ENCODE measurements at regions not wholly inside any gene's neighbourhood (a gene's known extent, or its start where the extent isn't known, plus 50 kb on each side); places are given as distances from the start of the nearest gene placed in this dataset.
"Not testable (repeated sequence)": the region's sequence is repeated elsewhere in the genome, so short reads cannot be mapped to it uniquely, and the experiment has no call there.

- H3K4me3 ChIP-seq (ENCODE audit: low read depth, low read length) = no peak overlapping the region
- TF ChIP-seq, protein P1, sequence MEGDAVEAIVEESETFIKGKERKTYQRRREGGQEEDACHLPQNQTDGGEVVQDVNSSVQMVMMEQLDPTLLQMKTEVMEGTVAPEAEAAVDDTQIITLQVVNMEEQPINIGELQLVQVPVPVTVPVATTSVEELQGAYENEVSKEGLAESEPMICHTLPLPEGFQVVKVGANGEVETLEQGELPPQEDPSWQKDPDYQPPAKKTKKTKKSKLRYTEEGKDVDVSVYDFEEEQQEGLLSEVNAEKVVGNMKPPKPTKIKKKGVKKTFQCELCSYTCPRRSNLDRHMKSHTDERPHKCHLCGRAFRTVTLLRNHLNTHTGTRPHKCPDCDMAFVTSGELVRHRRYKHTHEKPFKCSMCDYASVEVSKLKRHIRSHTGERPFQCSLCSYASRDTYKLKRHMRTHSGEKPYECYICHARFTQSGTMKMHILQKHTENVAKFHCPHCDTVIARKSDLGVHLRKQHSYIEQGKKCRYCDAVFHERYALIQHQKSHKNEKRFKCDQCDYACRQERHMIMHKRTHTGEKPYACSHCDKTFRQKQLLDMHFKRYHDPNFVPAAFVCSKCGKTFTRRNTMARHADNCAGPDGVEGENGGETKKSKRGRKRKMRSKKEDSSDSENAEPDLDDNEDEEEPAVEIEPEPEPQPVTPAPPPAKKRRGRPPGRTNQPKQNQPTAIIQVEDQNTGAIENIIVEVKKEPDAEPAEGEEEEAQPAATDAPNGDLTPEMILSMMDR (IDR thresholded peaks at IDR 0.05; ENCODE audit: insufficient read depth, low read depth, low read length) = no peak
- DNase-seq (ENCODE audit: low read depth) = no peak
Observed at GRCh38 chr7:156383526-156383925, 257.0 kb upstream of the RNF32 start.

DNA sequence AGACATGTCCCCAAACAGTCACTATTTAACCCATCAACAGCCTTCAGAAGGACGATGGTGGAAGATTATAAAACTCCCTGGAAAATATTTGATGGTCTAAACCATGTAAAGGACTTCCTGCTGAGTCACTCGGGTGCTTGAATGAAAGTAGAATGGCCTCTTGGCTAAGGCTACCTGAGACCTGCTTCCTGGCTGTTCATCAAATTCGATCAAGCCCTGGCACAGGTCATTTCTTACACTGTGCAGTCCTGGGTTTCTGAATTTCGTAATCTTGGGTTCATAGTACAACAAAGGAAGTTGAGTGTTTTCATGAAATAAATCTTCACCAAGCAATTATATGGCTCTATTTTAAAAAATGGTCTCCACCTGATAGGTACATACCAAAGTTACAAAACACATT is 260.3 kb upstream of the RNF32 start:
- no peak for DNase-seq (ENCODE audit: low read depth)
- TF ChIP-seq, protein P1 (IDR thresholded peaks at IDR 0.05; ENCODE audit: insufficient read depth, low read depth, low read length) = no peak
- no peak overlapping the region for H3K4me3 ChIP-seq (ENCODE audit: low read depth, low read length)

- DNase-seq (ENCODE audit: low read depth) = no peak
- TF ChIP-seq, protein P1 (IDR thresholded peaks at IDR 0.05; ENCODE audit: insufficient read depth, low read depth, low read length) = no peak
- no peak overlapping the region for H3K4me3 ChIP-seq (ENCODE audit: low read depth, low read length)
Observed at GRCh38 chr7:156379324-156380070, 261.1 kb upstream of the RNF32 start.

DNA sequence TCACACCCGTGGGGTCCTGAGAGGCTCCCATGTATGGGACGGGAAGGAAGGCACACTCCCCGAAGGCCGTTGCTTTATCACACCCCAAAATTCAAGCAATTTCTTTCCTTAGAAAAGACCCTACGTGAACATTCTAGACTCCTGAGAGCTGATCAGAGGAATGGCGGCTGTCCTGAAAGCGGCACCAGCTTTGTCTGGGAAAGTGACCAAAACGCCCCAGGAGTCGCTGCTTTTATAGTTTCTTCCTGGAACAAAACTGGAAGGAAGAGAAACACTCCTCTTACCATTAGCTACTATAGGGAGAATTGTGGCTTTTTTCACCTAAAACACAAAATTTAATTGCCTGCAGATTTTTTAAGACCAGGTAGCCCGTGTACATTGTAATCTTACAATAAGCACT is 261.8 kb upstream of the RNF32 start:
- H3K4me3 ChIP-seq (ENCODE audit: low read depth, low read length) = no peak overlapping the region
- TF ChIP-seq, protein P1 (IDR thresholded peaks at IDR 0.05; ENCODE audit: insufficient read depth, low read depth, low read length) = no peak
- DNase-seq (ENCODE audit: low read depth) = no peak

GRCh38 chr7:156376317-156376716 is 264.3 kb upstream of the RNF32 start:
- TF ChIP-seq, protein P1 (IDR thresholded peaks at IDR 0.05; ENCODE audit: insufficient read depth, low read depth, low read length) = no peak
- H3K4me3 ChIP-seq (ENCODE audit: low read depth, low read length) = no peak overlapping the region
- no peak for DNase-seq (ENCODE audit: low read depth)

DNA sequence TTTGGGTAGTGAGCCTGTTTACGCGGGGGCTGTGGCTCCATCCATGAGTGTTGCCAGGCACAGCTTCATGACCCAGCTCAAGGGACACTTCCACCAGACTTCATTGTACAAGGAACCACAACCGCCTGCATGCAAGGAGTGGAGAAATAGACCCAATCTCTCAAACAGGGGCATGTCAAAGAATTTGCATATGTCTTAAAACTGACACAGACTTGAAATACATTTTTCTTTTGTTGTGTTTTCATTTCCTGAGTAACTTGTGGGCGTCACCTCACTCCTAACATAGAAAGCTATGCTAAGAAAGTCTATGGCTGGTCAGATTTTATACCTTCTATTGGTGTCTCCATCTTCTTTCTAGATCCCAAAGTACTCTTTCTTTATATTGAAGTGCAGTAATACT is 266.2 kb upstream of the RNF32 start:
- TF ChIP-seq, protein P1 (IDR thresholded peaks at IDR 0.05; ENCODE audit: insufficient read depth, low read depth, low read length) = no peak
- no peak for DNase-seq (ENCODE audit: low read depth)
- H3K4me3 ChIP-seq (ENCODE audit: low read depth, low read length) = no peak overlapping the region

DNA sequence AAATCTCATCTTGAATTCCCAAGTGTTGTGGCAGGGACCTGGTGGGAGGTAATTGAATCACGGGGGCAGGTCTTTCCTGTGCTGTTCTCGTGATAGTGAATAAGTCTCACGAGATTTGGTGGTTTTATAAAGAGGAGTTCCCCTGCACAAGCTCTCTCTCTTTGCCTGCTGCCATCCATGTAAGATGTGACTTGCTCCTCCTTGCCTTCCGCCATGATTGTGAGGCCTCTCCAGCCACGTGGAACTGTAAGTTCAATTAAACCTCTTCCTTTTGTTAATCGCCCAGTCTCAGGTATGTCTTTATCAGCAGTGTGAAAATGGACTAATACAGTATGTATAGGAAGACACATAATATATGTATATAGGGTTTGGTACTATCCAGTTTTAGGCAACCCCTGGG is 270.6 kb upstream of the RNF32 start:
- DNase-seq (ENCODE audit: low read depth); H3K4me3 ChIP-seq (ENCODE audit: low read depth, low read length): not testable (repeated sequence)
